ENCODE measurements at regions not wholly inside any gene's neighbourhood (a gene's known extent, or its start where the extent isn't known, plus 50 kb on each side); places are given as distances from the start of the nearest gene placed in this dataset.

DNA sequence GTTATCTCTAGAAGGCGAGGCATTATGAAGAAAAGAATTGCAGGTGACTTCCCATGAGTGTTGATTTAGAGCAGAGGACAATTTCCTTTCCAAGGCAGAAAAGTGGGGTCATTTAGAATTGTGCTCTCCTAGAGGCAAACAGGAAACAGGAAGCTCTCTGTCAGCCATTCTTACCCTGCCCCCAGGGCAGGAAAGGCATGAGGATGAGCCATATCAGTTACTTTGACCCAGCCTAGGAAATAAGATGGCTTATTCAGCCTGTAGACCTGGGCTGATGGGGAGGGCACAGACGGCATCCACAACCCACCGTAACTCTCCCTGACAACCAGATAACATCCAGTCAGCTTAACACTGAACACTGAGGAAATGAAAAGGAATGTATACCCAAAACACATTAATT, 88.8 kb upstream of the KDR start:
- TF ChIP-seq, protein P1, sequence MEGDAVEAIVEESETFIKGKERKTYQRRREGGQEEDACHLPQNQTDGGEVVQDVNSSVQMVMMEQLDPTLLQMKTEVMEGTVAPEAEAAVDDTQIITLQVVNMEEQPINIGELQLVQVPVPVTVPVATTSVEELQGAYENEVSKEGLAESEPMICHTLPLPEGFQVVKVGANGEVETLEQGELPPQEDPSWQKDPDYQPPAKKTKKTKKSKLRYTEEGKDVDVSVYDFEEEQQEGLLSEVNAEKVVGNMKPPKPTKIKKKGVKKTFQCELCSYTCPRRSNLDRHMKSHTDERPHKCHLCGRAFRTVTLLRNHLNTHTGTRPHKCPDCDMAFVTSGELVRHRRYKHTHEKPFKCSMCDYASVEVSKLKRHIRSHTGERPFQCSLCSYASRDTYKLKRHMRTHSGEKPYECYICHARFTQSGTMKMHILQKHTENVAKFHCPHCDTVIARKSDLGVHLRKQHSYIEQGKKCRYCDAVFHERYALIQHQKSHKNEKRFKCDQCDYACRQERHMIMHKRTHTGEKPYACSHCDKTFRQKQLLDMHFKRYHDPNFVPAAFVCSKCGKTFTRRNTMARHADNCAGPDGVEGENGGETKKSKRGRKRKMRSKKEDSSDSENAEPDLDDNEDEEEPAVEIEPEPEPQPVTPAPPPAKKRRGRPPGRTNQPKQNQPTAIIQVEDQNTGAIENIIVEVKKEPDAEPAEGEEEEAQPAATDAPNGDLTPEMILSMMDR (IDR thresholded peaks at IDR 0.05; ENCODE audit: insufficient read depth, low read depth, low read length), result no peak
- TF ChIP-seq EZH2 (IDR thresholded peaks at IDR 0.05; ENCODE audit: insufficient read depth, low read length), result no peak

Data from astrocyte (in vitro differentiated cells and primary cell).